K562 (cell line): ENCODE measurements at regions not wholly inside any gene's neighbourhood (a gene's known extent, or its start where the extent isn't known, plus 50 kb on each side); places are given as distances from the start of the nearest gene placed in this dataset.

Source experiments
- ATAC-seq: fragments of 200-7000 bp; cut with Tn5 transposase; 3 replicates; pipeline ENCODE4 v1.9.1; 2020; ENCODE audit warnings: moderate library complexity
- BruUV-seq: library from RNA; stranded (reverse); fragments of 400-500 nt; replicated peaks from 2 replicates; lab custom pipeline; 2021; lab: Mats Ljungman, UMichigan
- CTCF ChIA-PET: fragments of 300-600 bp; formaldehyde crosslinking; extraction: SDS; loops from one replicate; lab custom pipeline; 2021; ENCODE audit warnings: low intra/inter-chr PET ratio; lab: Yijun Ruan, JAX
- POLR2A ChIA-PET: fragments of 300-600, 350-650 bp; sonication (Branson Sonifier 250); formaldehyde crosslinking; extraction: SDS; loops from one replicate; lab custom pipeline; 2021; ENCODE audit warnings: antibody characterized with exemption, inconsistent platforms; lab: Yijun Ruan, JAX
- DNase-seq, 4 experiments: peaks; one replicate each; pipeline versions ENCODE4 v3.0.0 to v3.0.0-alpha.2; 2011 to 2018; ENCODE audit warnings: low spot score in 3 of 4, mixed read lengths in 3 of 4; ENCODE audit errors: extremely low read depth in 1 of 4
- FAIRE-seq: peaks from 2 replicates; lab custom pipeline; 2011; peaks lifted over from hg19 to GRCh38; lab: Jason Lieb, UNC
- H2AFZ ChIP-seq: 2 replicates; pipeline ENCODE4 v1.6.0; 2011; ENCODE audit warnings: low read depth, low read length, control low read depth, inconsistent platforms
- H3K27ac ChIP-seq: fragments of 200-600 bp; 3 replicates; pipeline ENCODE4 v1.8.0; 2011; ENCODE audit warnings: low read depth, mild to moderate bottlenecking, control low read depth, inconsistent platforms, low read length, moderate library complexity, mixed read lengths; ENCODE audit errors: extremely low read depth
- H3K27me3 ChIP-seq, 2 experiments: fragments of 300-600 bp in 1 of 2; 2 replicates in 1 of 2; 3 replicates in 1 of 2; pipeline versions ENCODE4 v1.6.0 to v1.8.0; 2011; ENCODE audit warnings: inconsistent platforms in 2 of 2, low read length in 2 of 2, mild to moderate bottlenecking in 1 of 2, mixed read lengths in 1 of 2, moderate library complexity in 1 of 2; ENCODE audit not compliant: control insufficient read depth in 2 of 2, insufficient read depth in 2 of 2
- H3K36me3 ChIP-seq: fragments of 300-600 bp; 3 replicates; pipeline ENCODE4 v1.8.0; 2011; ENCODE audit warnings: mild to moderate bottlenecking, low read length, inconsistent platforms; ENCODE audit not compliant: control insufficient read depth, insufficient read depth
- H3K4me1 ChIP-seq, 2 experiments: fragments of 200-600 bp in 1 of 2; replicated peaks in 1 of 2; 2 replicates in 1 of 2; 3 replicates in 1 of 2; pipeline versions ENCODE4 v1.5.1 to v1.8.0; 2011; ENCODE audit warnings: inconsistent platforms in 2 of 2, low read length in 2 of 2, mild to moderate bottlenecking in 1 of 2, mixed read lengths in 1 of 2, moderate library complexity in 1 of 2; ENCODE audit not compliant: control insufficient read depth in 2 of 2, insufficient read depth in 2 of 2
- H3K4me2 ChIP-seq: 2 replicates; pipeline ENCODE4 v1.6.1; 2011; ENCODE audit warnings: low read length, control low read depth, inconsistent platforms, mixed read lengths; ENCODE audit not compliant: insufficient read depth
- H3K4me3 ChIP-seq: fragments of 200-600 bp; sonication (generic), shearing (Covaris generic); 2 replicates; pipeline ENCODE4 v1.5.1; 2016; ENCODE audit warnings: control low read depth, inconsistent platforms
- H3K79me2 ChIP-seq: fragments of 200-600 bp; 3 replicates; pipeline ENCODE4 v1.8.0; 2011; ENCODE audit warnings: low read length, inconsistent platforms; ENCODE audit not compliant: control insufficient read depth, insufficient read depth
- H3K9ac ChIP-seq, 2 experiments: 2 replicates each; pipeline versions ENCODE4 v1.6.0 to v1.6.1; 2011; ENCODE audit warnings: low read depth in 2 of 2, low read length in 2 of 2, control low read depth in 1 of 2, inconsistent platforms in 1 of 2, mild to moderate bottlenecking in 1 of 2, mixed read lengths in 1 of 2; ENCODE audit not compliant: insufficient read depth in 1 of 2
- H3K9me1 ChIP-seq: one replicate; pipeline ENCODE4 v1.6.0; 2011; ENCODE audit warnings: inconsistent platforms, mild to moderate bottlenecking, low read length, moderate library complexity; ENCODE audit not compliant: control insufficient read depth, insufficient read depth
- H3K9me3 ChIP-seq: replicated peaks from 2 replicates; pipeline ENCODE4 v1.5.1; 2011; ENCODE audit warnings: low read depth, low read length, inconsistent platforms; ENCODE audit not compliant: control insufficient read depth, insufficient read depth
- H4K20me1 ChIP-seq: replicated peaks from 2 replicates; pipeline ENCODE4 v1.6.1; 2011; ENCODE audit warnings: low read length, inconsistent platforms, mixed read lengths; ENCODE audit not compliant: control insufficient read depth, insufficient read depth
- CEBPZ ChIP-seq: fragments of 150-350 bp; IDR thresholded peaks from 2 replicates; pipeline ENCODE4 v1.6.1; 2014; ENCODE audit warnings: low read depth, mild to moderate bottlenecking, low read length, borderline replicate concordance
- CTBP1 ChIP-seq: fragments of 450-650 bp; IDR thresholded peaks from 2 replicates; pipeline ENCODE4 v1.6.1; 2016; ENCODE audit warnings: borderline replicate concordance
- ESRRB ChIP-seq: fragments of 250-450 bp; sonication (Bioruptor Pico); IDR thresholded peaks from 2 replicates; pipeline ENCODE4 v1.5.0; 2020; ENCODE audit warnings: mild to moderate bottlenecking, moderate library complexity, borderline replicate concordance
- GABPA ChIP-seq: fragments of 200-800 bp; sonication (Bioruptor generic); conservative IDR thresholded peaks from 2 replicates; pipeline ENCODE4 v1.6.1; 2016; ENCODE audit warnings: low read depth, missing genetic modification characterization, missing compliant biosample characterization
- JUND ChIP-seq, 2 experiments: IDR thresholded peaks; 2 replicates in 1 of 2; 3 replicates in 1 of 2; pipeline ENCODE4 v1.6.1; 2011; ENCODE audit warnings: borderline replicate concordance in 2 of 2, low read depth in 2 of 2, low read length in 2 of 2, improper control_type of control experiment in 1 of 2, missing biosample characterization in 1 of 2, missing genetic modification characterization in 1 of 2, missing genetic modification reagents in 1 of 2
- MEF2A ChIP-seq: IDR thresholded peaks from 2 replicates; pipeline ENCODE4 v1.6.1; 2011; ENCODE audit warnings: low read depth, mild to moderate bottlenecking, low read length, moderate library complexity; ENCODE audit not compliant: control insufficient read depth
- NBN ChIP-seq: fragments of 450-650 bp; IDR thresholded peaks from 2 replicates; pipeline ENCODE4 v1.6.1; 2016; ENCODE audit warnings: low read depth, mild to moderate bottlenecking
- SMARCE1 ChIP-seq: fragments of 450-650 bp; IDR thresholded peaks from 2 replicates; pipeline ENCODE4 v1.7.1; 2016; ENCODE audit warnings: mild to moderate bottlenecking
- STAT5A ChIP-seq: IDR thresholded peaks from 2 replicates; pipeline ENCODE4 v1.6.1; 2012; ENCODE audit warnings: low read length, inconsistent platforms, borderline replicate concordance
- TEAD1 ChIP-seq, 2 experiments: fragments of 450-650 bp in 1 of 2; sonication (generic) in 1 of 2; formaldehyde crosslinking; IDR thresholded peaks; 2 replicates each; pipeline versions ENCODE4 v1.4.0 to v1.8.0; 2020 to 2022; ENCODE audit warnings: mild to moderate bottlenecking in 2 of 2, missing genetic modification reagents in 1 of 2
- ZBTB5 ChIP-seq: fragments of 450-650 bp; IDR thresholded peaks from 2 replicates; pipeline ENCODE4 v1.6.1; 2017; ENCODE audit warnings: antibody characterized with exemption
- ZNF77 ChIP-seq: fragments of 250-450 bp; sonication (Bioruptor Pico); IDR thresholded peaks from 2 replicates; pipeline ENCODE4 v1.5.0; 2020
- WGBS: fragments of 100-300 bp; shearing (Covaris generic); methylation state at CpG from one replicate; pipeline ENCODE4 v1.1.6; 2016; ENCODE audit warnings: low coverage, mixed read lengths; ENCODE audit not compliant: insufficient coverage; ENCODE audit errors: missing lambda C conversion rate; 5-methylcytosine and 5-hydroxymethylcytosine counted together
- in situ Hi-C: fragments of 300-500 bp; cut with MboI; formaldehyde crosslinking; loops from 4 replicates; pipeline ENCODE4 v1.15.0; 2018; ENCODE audit warnings: inconsistent platforms, mixed read lengths
- intact Hi-C: fragments of 100-400 bp; cut with micrococcal nuclease; formaldehyde crosslinking; loops from 2 replicates; pipeline ENCODE4 v1.14.2; 2022
- TF ChIP-seq, protein P1 (sequence below): fragments of 450-650 bp; IDR thresholded peaks from 2 replicates; pipeline ENCODE4 v1.6.1; 2016; ENCODE audit warnings: antibody characterized with exemption

DNA sequence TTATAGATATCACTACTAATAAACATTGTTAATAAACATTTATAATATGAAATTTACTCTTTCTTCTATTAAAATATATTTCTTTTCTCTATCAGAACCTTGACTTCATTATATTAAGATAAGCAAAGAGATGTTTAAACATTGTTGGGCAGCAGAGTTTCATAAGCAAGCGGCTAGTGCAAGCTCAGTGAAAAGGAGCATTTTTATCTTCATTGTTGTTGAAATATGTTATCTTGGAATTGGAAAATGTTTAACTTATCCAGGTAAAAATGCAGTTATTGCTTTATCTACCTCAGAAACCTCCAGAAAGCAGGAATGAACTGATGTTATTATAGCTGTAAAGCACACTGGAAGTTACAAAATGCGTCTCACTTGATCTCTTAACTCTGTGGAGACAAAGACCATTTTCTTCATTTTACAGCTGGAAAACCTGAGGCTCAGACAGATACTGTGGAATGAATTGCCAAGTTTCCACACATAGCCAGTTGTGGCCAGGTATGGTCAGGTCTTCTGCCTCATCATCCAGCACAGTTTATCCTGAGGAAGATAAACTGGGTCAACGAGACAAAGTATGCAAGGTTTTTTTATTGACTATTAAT, 934.6 kb upstream of the FAM98A start:
- H3K4me3 ChIP-seq: no peak overlapping the region
- H3K27ac ChIP-seq: no peak overlapping the region
- H3K79me2 ChIP-seq: no peaks in the 10 kb centered on the region
- FAIRE-seq (no peak), DNase-seq (no peak), ATAC-seq (no peak)
- H3K9ac ChIP-seq: no peak overlapping the region
- POLR2A ChIA-PET: no interaction called here
- WGBS: 0% methylated on average over 3 of the region's 3 CpGs
- no TSS peak for BruUV-seq
- no peaks in the 10 kb centered on the region for H4K20me1 ChIP-seq
- no peak overlapping the region for H2AFZ ChIP-seq
- intact Hi-C loops (no loop called here), in situ Hi-C loops (no loop called here)
- no peak overlapping the region for H3K4me2 ChIP-seq
- no peaks in the 10 kb centered on the region for H3K9me1 ChIP-seq
- no peaks in the 10 kb centered on the region for H3K4me1 ChIP-seq
- no peaks in the 10 kb centered on the region for H3K9me3 ChIP-seq
- CTCF ChIA-PET: no interaction called here
- no peak for TF ChIP-seq MEF2A
- TF ChIP-seq CTBP1: no peak
- no peak for TF ChIP-seq NBN
- TF ChIP-seq SMARCE1: no peak
- TF ChIP-seq, protein P1, sequence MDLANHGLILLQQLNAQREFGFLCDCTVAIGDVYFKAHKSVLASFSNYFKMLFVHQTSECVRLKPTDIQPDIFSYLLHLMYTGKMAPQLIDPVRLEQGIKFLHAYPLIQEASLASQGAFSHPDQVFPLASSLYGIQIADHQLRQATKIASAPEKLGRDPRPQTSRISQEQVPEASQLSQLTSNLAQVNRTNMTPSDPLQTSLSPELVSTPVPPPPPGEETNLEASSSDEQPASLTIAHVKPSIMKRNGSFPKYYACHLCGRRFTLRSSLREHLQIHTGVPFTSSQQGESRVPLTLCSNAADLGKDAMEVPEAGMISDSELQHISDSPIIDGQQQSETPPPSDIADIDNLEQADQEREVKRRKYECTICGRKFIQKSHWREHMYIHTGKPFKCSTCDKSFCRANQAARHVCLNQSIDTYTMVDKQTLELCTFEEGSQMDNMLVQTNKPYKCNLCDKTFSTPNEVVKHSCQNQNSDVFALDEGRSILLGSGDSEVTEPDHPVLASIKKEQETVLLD: no peak
- no peak for TF ChIP-seq GABPA (tag)
- no peak for TF ChIP-seq ZNF77 (CRISPR knock-in tag)
- TF ChIP-seq JUND (IDR thresholded peaks at IDR 0.05; ENCODE audit: borderline replicate concordance, low read depth, low read length): no peak
- TF ChIP-seq JUND (tag; IDR thresholded peaks at IDR 0.05; ENCODE audit: borderline replicate concordance, low read depth, low read length): no peak
- TF ChIP-seq ESRRB (CRISPR knock-in tag): no peak
- no peak for TF ChIP-seq STAT5A
- no peak for TF ChIP-seq ZBTB5
- TF ChIP-seq TEAD1 (CRISPR knock-in tag; IDR thresholded peaks at IDR 0.05): no peak
- TF ChIP-seq CEBPZ: no peak
- no peaks in the 10 kb centered on the region for H3K36me3 ChIP-seq
- H3K27me3 ChIP-seq: no peaks in the 10 kb centered on the region
